Epithelial cell of esophagus (primary cell): ENCODE measurements at regions not wholly inside any gene's neighbourhood (a gene's known extent, or its start where the extent isn't known, plus 50 kb on each side); places are given as distances from the start of the nearest gene placed in this dataset.

ENCODE experiments used
- DNase-seq: peaks from one replicate; pipeline ENCODE4 v3.0.0; 2010; ENCODE audit warnings: low read depth
- H3K4me3 ChIP-seq: 2 replicates; pipeline ENCODE4 v1.5.1; 2011; ENCODE audit warnings: mild to moderate bottlenecking, low read length, control low read depth
- CTCF ChIP-seq: IDR thresholded peaks from 2 replicates; pipeline ENCODE4 v1.5.1; 2011; ENCODE audit warnings: low read depth, mild to moderate bottlenecking, low read length, control low read depth, inconsistent platforms; ENCODE audit not compliant: insufficient read depth; ENCODE audit errors: missing control alignments

DNA sequence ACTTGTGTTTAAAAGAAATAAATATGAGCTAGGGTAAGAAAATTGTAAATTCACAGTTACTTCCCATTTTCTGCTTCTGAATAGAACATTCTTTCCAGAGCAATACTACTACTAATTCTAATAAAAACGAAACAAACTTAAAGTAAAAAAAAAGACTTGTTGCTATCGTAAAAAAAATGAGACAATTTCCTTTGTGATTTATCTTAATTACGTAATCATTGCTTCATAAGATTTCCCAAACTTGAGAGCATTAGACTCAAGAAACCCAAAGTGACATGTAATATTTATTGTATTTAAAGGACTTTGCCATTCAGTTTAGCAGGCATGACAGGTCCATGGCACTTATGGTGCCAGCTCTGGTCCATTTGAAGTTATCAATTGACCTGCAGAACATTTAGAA, 153.8 kb downstream of the AQP4 start:
- H3K4me3 ChIP-seq, result no peak overlapping the region
- no peak for DNase-seq
- no peak for TF ChIP-seq CTCF

DNA sequence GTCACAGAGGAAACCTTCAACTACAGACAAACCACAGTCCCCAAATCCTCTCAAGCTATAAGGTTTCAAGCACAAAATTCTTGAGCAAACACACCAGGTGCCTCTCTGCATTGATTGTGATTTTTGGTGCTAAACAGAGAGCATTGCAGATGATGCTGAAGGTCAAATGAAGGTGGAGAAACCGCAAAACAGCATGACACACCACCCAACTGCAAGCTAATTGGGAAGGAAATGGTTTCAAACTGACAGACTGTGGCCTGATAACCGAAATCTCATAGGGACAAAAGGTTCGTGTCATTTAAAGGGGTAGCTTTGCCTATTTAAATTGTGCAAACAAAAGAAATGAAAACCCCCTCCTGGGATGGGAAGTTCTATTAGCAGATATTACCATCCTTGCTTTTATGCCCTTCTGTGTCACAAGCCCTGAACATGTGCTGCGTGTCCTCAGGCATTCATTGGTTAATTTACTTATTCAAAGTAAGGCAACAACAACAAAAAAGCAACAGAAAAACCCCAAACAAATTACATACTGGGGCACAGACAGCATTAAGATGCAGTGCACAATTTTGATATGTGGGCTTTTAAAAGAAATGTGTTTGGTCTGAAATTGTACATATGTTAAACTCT, 154.9 kb downstream of the AQP4 start:
- no peak overlapping the region for H3K4me3 ChIP-seq
- TF ChIP-seq CTCF, result no peak
- no peak for DNase-seq

GRCh38 chr18:26709897-26710296, 155.6 kb downstream of the AQP4 start:
- no peak for TF ChIP-seq CTCF
- no peak for DNase-seq
- H3K4me3 ChIP-seq, result no peak overlapping the region

DNA sequence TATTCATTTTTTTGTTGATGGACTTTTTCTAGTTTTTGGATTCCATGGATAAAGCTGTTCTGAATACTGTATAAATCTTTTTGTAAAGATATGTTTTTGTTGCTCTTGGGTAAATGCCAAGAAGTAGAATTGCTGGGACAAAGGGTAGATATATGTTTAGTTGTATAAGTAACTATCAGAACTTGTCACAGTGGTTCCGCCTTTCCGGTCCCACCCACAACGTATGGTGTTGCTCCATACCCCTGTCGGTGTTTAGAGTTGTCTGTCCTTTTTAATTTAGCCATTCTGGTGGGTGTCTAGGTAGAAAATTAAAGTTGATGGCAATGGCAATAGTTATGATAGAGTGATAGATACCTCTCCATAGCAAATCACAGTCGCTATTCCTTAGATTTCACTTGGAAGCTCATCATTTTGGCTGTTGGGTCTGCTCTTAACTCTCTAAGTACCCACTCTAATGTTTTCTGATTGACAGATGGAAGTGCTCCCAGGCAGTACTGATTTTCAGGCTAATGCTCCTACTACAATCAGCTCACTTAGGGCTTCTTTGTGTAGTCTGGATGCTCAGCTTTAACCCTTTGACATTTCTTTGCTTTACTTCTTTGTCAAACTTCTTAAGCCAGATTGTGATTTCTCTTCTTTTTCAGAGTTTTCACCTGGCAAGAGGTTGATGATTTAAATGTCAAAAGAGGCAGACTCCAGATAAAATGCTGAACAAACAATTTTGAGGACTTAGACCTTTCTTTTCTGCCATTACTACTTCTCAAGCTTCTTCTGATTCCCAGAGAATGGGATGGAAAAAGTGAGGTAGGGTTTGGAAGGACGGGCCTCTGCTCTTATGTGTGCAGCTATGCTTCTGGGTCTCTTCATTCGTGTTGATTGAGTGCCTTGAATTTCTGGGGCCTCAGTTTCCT, 156.4 kb downstream of the AQP4 start:
- TF ChIP-seq CTCF, result no peak
- no peak overlapping the region for H3K4me3 ChIP-seq
- DNase-seq, result no peak

- DNase-seq, result no peak
- H3K4me3 ChIP-seq, result no peak overlapping the region
- no peak for TF ChIP-seq CTCF
Observed at GRCh38 chr18:26706911-26707351, 158.6 kb downstream of the AQP4 start.

DNA sequence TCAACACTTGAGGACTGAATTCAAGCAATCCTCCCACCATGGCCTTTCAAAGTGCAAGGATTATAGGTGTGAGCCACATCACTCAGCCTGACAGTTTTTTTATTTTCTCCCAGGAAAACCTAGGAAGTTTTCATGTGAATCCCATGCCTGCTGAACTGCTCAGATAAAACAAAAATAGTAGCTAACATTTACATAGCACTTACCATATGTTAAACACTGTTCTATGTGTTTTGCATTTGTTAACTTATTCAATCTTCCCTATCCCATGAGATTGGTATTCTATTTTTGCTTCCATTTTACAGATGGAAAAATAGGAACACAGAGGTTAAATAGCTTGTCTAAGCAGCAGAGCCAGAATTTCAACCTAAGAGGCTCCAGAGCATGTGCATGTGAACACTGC, 157.4 kb upstream of the KCTD1 start:
- TF ChIP-seq CTCF, result no peak
- DNase-seq, result no peak
- no peak overlapping the region for H3K4me3 ChIP-seq
